ENCODE measurements at regions not wholly inside any gene's neighbourhood (a gene's known extent, or its start where the extent isn't known, plus 50 kb on each side); places are given as distances from the start of the nearest gene placed in this dataset.

GRCh38 chr6:6738922-6739716 lies 150.6 kb downstream of the LY86 start:
- Mint-ChIP-seq H3K36me3 (ENCODE audit: insufficient read depth in 1 of 3, low read depth in 3 of 3) (no peaks in the 10 kb centered on the region), H3K4me3 (no peak overlapping the region), H3K4me1 (peaks cover 30 to 40% of the 10 kb centered on the region in 2 experiments), H3K9me3 (no peaks in the 10 kb centered on the region), H3K27me3 (ENCODE audit: low read depth) (peaks cover 2% of the 10 kb centered on the region; the same call in 1 of the 2 replicates), H3K27ac (no peak overlapping the region)
- H3K27me3 ChIP-seq (ENCODE audit: insufficient read depth, low read length) = no peaks in the 10 kb centered on the region
- H2BK5ac ChIP-seq (ENCODE audit: insufficient read length, low read length) = no peak overlapping the region
- H2BK15ac ChIP-seq (ENCODE audit: low read depth, low read length) = no peak overlapping the region
- no peak overlapping the region for H2AK5ac ChIP-seq (ENCODE audit: insufficient read length, low read length)
- H3K23me2 ChIP-seq (ENCODE audit: insufficient read length, low read depth, low read length, poor library complexity, severe bottlenecking) = no peaks in the 10 kb centered on the region
- H3K56ac ChIP-seq (ENCODE audit: insufficient read length, low read depth, low read length) = no peak overlapping the region
- DNase-seq = no peak
- no CpG with 5 or more reads among the region's 5 CpGs for WGBS (ENCODE audit: extremely low coverage, insufficient read length, low lambda C conversion rate)
- H2AFZ ChIP-seq (ENCODE audit: low read length) = no peak overlapping the region
- no peaks in the 10 kb centered on the region for H3K79me1 ChIP-seq (ENCODE audit: insufficient read depth, low read depth, low read length, poor library complexity, severe bottlenecking)
- no peak overlapping the region for H4K5ac ChIP-seq (ENCODE audit: insufficient read length, low read depth, low read length)
- H3K9me3 ChIP-seq (ENCODE audit: control insufficient read depth, low read depth, low read length) = no peaks in the 10 kb centered on the region
- no peak overlapping the region for H2BK20ac ChIP-seq (ENCODE audit: low read depth, low read length, poor library complexity, severe bottlenecking)
- H3K18ac ChIP-seq (ENCODE audit: insufficient read length, low read depth, low read length) = no peak overlapping the region
- TF ChIP-seq CTCF (conservative IDR thresholded peaks at IDR 0.05) = no peak
- H3K4ac ChIP-seq (ENCODE audit: low read depth, low read length) = no peak overlapping the region
- H3T11ph ChIP-seq (ENCODE audit: low read length) = no peak overlapping the region
- H2BK120ac ChIP-seq (ENCODE audit: low read depth, low read length, poor library complexity, severe bottlenecking) = no peak overlapping the region
- H3K4me1 ChIP-seq (ENCODE audit: insufficient read depth, low read length) = peaks cover 6% of the 10 kb centered on the region; the same call in 1 of the 2 replicates
- no peak overlapping the region for H3K23ac ChIP-seq (ENCODE audit: insufficient read length, low read depth, low read length)
- H3K79me2 ChIP-seq (ENCODE audit: insufficient read depth, low read length) = no peaks in the 10 kb centered on the region
- no peak overlapping the region for H3K9ac ChIP-seq (ENCODE audit: extremely low read depth, insufficient read length, low read length)
- H3K27ac ChIP-seq (ENCODE audit: insufficient read length, low read depth, low read length) = no peak overlapping the region
- H3K14ac ChIP-seq (ENCODE audit: insufficient read depth, low read length) = no peak overlapping the region
- peaks cover 2% of the 10 kb centered on the region for H4K20me1 ChIP-seq (ENCODE audit: control insufficient read depth, insufficient read depth, insufficient read length)
- H3K4me2 ChIP-seq (ENCODE audit: insufficient read depth, insufficient read length, low read length) = no peak overlapping the region
- no peak overlapping the region for H4K8ac ChIP-seq (replicated peaks; ENCODE audit: insufficient read length, low read depth, low read length)
- H4K91ac ChIP-seq (ENCODE audit: insufficient read length, low read depth, low read length) = no peak overlapping the region
- H2BK12ac ChIP-seq (ENCODE audit: insufficient read length, low read depth, low read length) = no peak overlapping the region
